IMR-90 (cell line): ENCODE measurements at regions not wholly inside any gene's neighbourhood (a gene's known extent, or its start where the extent isn't known, plus 50 kb on each side); places are given as distances from the start of the nearest gene placed in this dataset.

Experiments
- ATAC-seq: fragments of 200-7000 bp; cut with Tn5 transposase; 2 replicates; pipeline ENCODE4 v1.9.1; 2020; ENCODE audit warnings: low read depth, mild to moderate bottlenecking, moderate library complexity
- BruUV-seq: library from RNA; stranded (reverse); fragments of 400-500 nt; replicated peaks from 2 replicates; lab custom pipeline; 2021; lab: Mats Ljungman, UMichigan
- CTCF ChIA-PET: fragments of 300-600 bp; formaldehyde crosslinking; extraction: SDS; loops from one replicate; lab custom pipeline; 2021; ENCODE audit warnings: antibody characterized with exemption; lab: Yijun Ruan, JAX
- POLR2A ChIA-PET: fragments of 300-600 bp; sonication (Branson Sonifier 250); formaldehyde crosslinking; loops from one replicate; lab custom pipeline; 2022; ENCODE audit warnings: antibody characterized with exemption; ENCODE audit not compliant: unreplicated experiment; lab: Charles Lee
- DNase-seq: peaks from one replicate; pipeline ENCODE4 v3.0.0; 2013
- H2AFZ ChIP-seq: replicated peaks from 2 replicates; pipeline ENCODE3; 2013; ENCODE audit warnings: low read length, mild to moderate bottlenecking; ENCODE audit not compliant: poor library complexity
- H2AK5ac ChIP-seq: 2 replicates; pipeline ENCODE4 v1.6.1; 2013; ENCODE audit warnings: low read depth, low read length, inconsistent platforms
- H2AK9ac ChIP-seq: replicated peaks from 2 replicates; pipeline ENCODE3; 2013; ENCODE audit warnings: mild to moderate bottlenecking, low read depth, low read length, moderate library complexity; ENCODE audit not compliant: poor library complexity
- H2BK120ac ChIP-seq: 2 replicates; pipeline ENCODE4 v1.6.1; 2013; ENCODE audit warnings: low read depth, low read length, inconsistent platforms
- H2BK15ac ChIP-seq: 3 replicates; pipeline ENCODE4 v1.6.1; 2013; ENCODE audit warnings: low read depth, low read length, inconsistent platforms
- H2BK20ac ChIP-seq: 2 replicates; pipeline ENCODE4 v1.6.1; 2013; ENCODE audit warnings: low read depth, mild to moderate bottlenecking, inconsistent platforms, low read length, moderate library complexity
- H2BK5ac ChIP-seq: 2 replicates; pipeline ENCODE4 v1.6.1; 2013; ENCODE audit warnings: mild to moderate bottlenecking, low read depth, low read length, inconsistent platforms; ENCODE audit not compliant: poor library complexity, severe bottlenecking
- H3K14ac ChIP-seq: replicated peaks from 2 replicates; pipeline ENCODE4 v1.6.1; 2013; ENCODE audit warnings: low read depth, low read length, inconsistent platforms
- H3K18ac ChIP-seq: 2 replicates; pipeline ENCODE4 v1.6.1; 2013; ENCODE audit warnings: low read depth, low read length, control low read depth
- H3K23ac ChIP-seq: 2 replicates; pipeline ENCODE4 v1.6.1; 2013; ENCODE audit warnings: low read depth, low read length, inconsistent platforms
- H3K27ac ChIP-seq: 2 replicates; pipeline ENCODE4 v1.5.1; 2013; ENCODE audit warnings: mild to moderate bottlenecking, control low read depth, low read length; ENCODE audit not compliant: insufficient read depth
- H3K27me3 ChIP-seq: 2 replicates; pipeline ENCODE4 v1.6.1; 2013; ENCODE audit warnings: low read length; ENCODE audit not compliant: control insufficient read depth, insufficient read depth
- H3K36me3 ChIP-seq: 2 replicates; pipeline ENCODE4 v1.6.1; 2013; ENCODE audit warnings: low read length, mixed read lengths; ENCODE audit not compliant: control insufficient read depth, insufficient read depth
- H3K4ac ChIP-seq: 2 replicates; pipeline ENCODE4 v1.6.1; 2013; ENCODE audit warnings: low read depth, low read length, inconsistent platforms
- H3K4me1 ChIP-seq: 2 replicates; pipeline ENCODE4 v1.6.1; 2013; ENCODE audit warnings: low read length, mixed read lengths; ENCODE audit not compliant: control insufficient read depth, insufficient read depth
- H3K4me2 ChIP-seq: 2 replicates; pipeline ENCODE4 v1.6.1; 2013; ENCODE audit warnings: low read depth, mild to moderate bottlenecking, control low read depth, low read length, moderate library complexity
- H3K4me3 ChIP-seq: 2 replicates; pipeline ENCODE4 v1.5.1; 2013; ENCODE audit warnings: low read depth, mild to moderate bottlenecking, control low read depth, low read length, moderate library complexity; ENCODE audit not compliant: insufficient read depth
- H3K56ac ChIP-seq: 2 replicates; pipeline ENCODE4 v1.6.1; 2013; ENCODE audit warnings: low read length, inconsistent platforms; ENCODE audit not compliant: insufficient read depth; ENCODE audit errors: extremely low read depth
- H3K79me1 ChIP-seq, 2 experiments: 2 replicates each; pipeline ENCODE4 v1.6.1; 2013; ENCODE audit warnings: low read length in 2 of 2, inconsistent platforms in 1 of 2, low read depth in 1 of 2
- H3K9ac ChIP-seq: 2 replicates; pipeline ENCODE4 v1.6.1; 2013; ENCODE audit warnings: low read depth, low read length, control low read depth
- H3K9me1 ChIP-seq: 2 replicates; pipeline ENCODE4 v1.6.1; 2013; ENCODE audit warnings: low read length, inconsistent platforms; ENCODE audit not compliant: insufficient read depth
- H3K9me3 ChIP-seq: 2 replicates; pipeline ENCODE4 v1.6.1; 2013; ENCODE audit warnings: low read length; ENCODE audit not compliant: control insufficient read depth, insufficient read depth
- H4K20me1 ChIP-seq: 2 replicates; pipeline ENCODE4 v1.6.1; 2013; ENCODE audit warnings: low read length, inconsistent platforms; ENCODE audit not compliant: insufficient read depth
- H4K5ac ChIP-seq: 2 replicates; pipeline ENCODE4 v1.6.1; 2013; ENCODE audit warnings: mild to moderate bottlenecking, low read depth, low read length, control low read depth
- H4K8ac ChIP-seq, 2 experiments: 2 replicates each; pipeline ENCODE4 v1.6.1; 2013; ENCODE audit warnings: low read depth in 2 of 2, low read length in 2 of 2, control low read depth in 1 of 2, inconsistent platforms in 1 of 2
- H4K91ac ChIP-seq: 2 replicates; pipeline ENCODE4 v1.6.1; 2013; ENCODE audit warnings: low read depth, low read length, inconsistent platforms; ENCODE audit not compliant: insufficient read depth
- BHLHE40 ChIP-seq: fragments of 150-350 bp; IDR thresholded peaks from 2 replicates; pipeline ENCODE4 v1.6.1; 2016; ENCODE audit warnings: mild to moderate bottlenecking, low read depth, low read length
- CEBPB ChIP-seq: IDR thresholded peaks from 2 replicates; pipeline ENCODE4 v1.6.1; 2012; ENCODE audit warnings: low read depth, low read length, improper control_type of control experiment
- CHD1 ChIP-seq: IDR thresholded peaks from 2 replicates; pipeline ENCODE4 v1.6.1; 2012; ENCODE audit warnings: low read depth, low read length, improper control_type of control experiment
- CTCF ChIP-seq: conservative IDR thresholded peaks from 2 replicates; pipeline ENCODE4 v1.5.1; 2012; ENCODE audit warnings: mild to moderate bottlenecking, low read depth, low read length, improper control_type of control experiment
- MAFK ChIP-seq: IDR thresholded peaks from 2 replicates; pipeline ENCODE4 v1.6.1; 2012; ENCODE audit warnings: low read depth, low read length, improper control_type of control experiment
- MXI1 ChIP-seq: IDR thresholded peaks from 2 replicates; pipeline ENCODE4 v1.6.1; 2012; ENCODE audit warnings: low read depth, mild to moderate bottlenecking, low read length, moderate library complexity, borderline replicate concordance
- POLR2A ChIP-seq: IDR thresholded peaks from 2 replicates; pipeline ENCODE4 v1.6.1; 2012; ENCODE audit warnings: mild to moderate bottlenecking, low read depth, low read length
- RCOR1 ChIP-seq: IDR thresholded peaks from 2 replicates; pipeline ENCODE4 v1.6.1; 2012; ENCODE audit warnings: mild to moderate bottlenecking, low read length, improper control_type of control experiment; ENCODE audit not compliant: insufficient replicate concordance
- RFX5 ChIP-seq: IDR thresholded peaks from 2 replicates; pipeline ENCODE4 v1.8.0; 2012; ENCODE audit warnings: low read depth, mild to moderate bottlenecking, low read length, moderate library complexity
- SMC3 ChIP-seq: fragments of 150-350 bp; IDR thresholded peaks from 2 replicates; pipeline ENCODE4 v1.6.1; 2016; ENCODE audit warnings: low read depth, mild to moderate bottlenecking, antibody characterized with exemption, low read length, moderate library complexity
- USF2 ChIP-seq: fragments of 150-350 bp; IDR thresholded peaks from 2 replicates; pipeline ENCODE4 v1.6.1; 2017; ENCODE audit warnings: mild to moderate bottlenecking, antibody characterized with exemption, low read length, low read depth
- WGBS, 2 experiments: methylation state at CpG; one replicate each; pipeline versions ENCODE4 v1.1.5 to v1.1.7; 2013; ENCODE audit warnings: missing lambda C conversion rate in 2 of 2; ENCODE audit not compliant: insufficient read length in 1 of 2; ENCODE audit errors: extremely low coverage in 2 of 2; 5-methylcytosine and 5-hydroxymethylcytosine counted together
- dilution Hi-C: fragments of 300-500 bp; cut with HindIII; formaldehyde crosslinking; loops from one replicate; pipeline ENCODE4 v1.14.3; 2018; ENCODE audit warnings: low sequenced_read_pairs; ENCODE audit not compliant: unreplicated experiment
- in situ Hi-C: fragments of 300-500 bp; cut with MboI; formaldehyde crosslinking; loops from 3 replicates; pipeline ENCODE4 v1.14.3; 2019; ENCODE audit warnings: low sequenced_read_pairs, inconsistent platforms, mixed read lengths
- intact Hi-C: fragments of 100-400 bp; cut with micrococcal nuclease; formaldehyde crosslinking; loops from 2 replicates; pipeline ENCODE4 v1.10.0; 2022

GRCh38 chr2:8545695-8546611 lies 135.9 kb upstream of the ID2 start:
- Histone ChIP-seq H3K4me1 (peaks cover 16% of the 10 kb centered on the region), H2BK120ac (no peak overlapping the region), H3K4me3 (no peak overlapping the region), H3K9ac (no peak overlapping the region), H3K27me3 (0 out of 2 replicates have a peak, but pooled peaks cover 2% of the 10 kb centered on the region), H3K27ac (no peak overlapping the region), H3K18ac (no peak overlapping the region), H2BK15ac (no peak overlapping the region), H4K20me1 (no peaks in the 10 kb centered on the region), H3K14ac (no peak overlapping the region), H2AK5ac (peak overlapping the region; percentile 29; the same call in 1 of the 2 replicates), H3K4ac (no peak overlapping the region), H2AFZ (peak overlapping the region; percentile 48), H3K23ac (no peak overlapping the region), H2BK20ac (no peak overlapping the region), H3K9me1 (peaks cover 9% of the 10 kb centered on the region), H3K4me2 (no peak overlapping the region), H2BK5ac (no peak overlapping the region), H2AK9ac (no peak overlapping the region), H4K8ac (no peak overlapping the region), H3K36me3 (no peaks in the 10 kb centered on the region), H4K91ac (no peak overlapping the region; the same call in 1 of the 2 replicates), H3K79me1 (no peaks in the 10 kb centered on the region), H3K9me3 (no peaks in the 10 kb centered on the region), H3K56ac (no peak overlapping the region), H4K5ac (no peak overlapping the region)
- WGBS, 2 experiments, result 88% methylated on average over 6 of the region's 30 CpGs; no CpG with 5 or more reads in 1 of the 2 experiments
- ATAC-seq (no peak), DNase-seq (no peak)
- in situ Hi-C loops (loop anchor here (10.0 kb wide), 1 partner anchor 129 kb away; no protein-coding TSS in a partner anchor), dilution Hi-C loops (no loop called here), intact Hi-C loops (no loop called here)
- POLR2A ChIA-PET, result no interaction called here
- CTCF ChIA-PET, result interaction anchor here (0.6 to 0.8 kb wide), 3 partner anchors 34 to 146 kb away, joined by 3 to 5 read pairs (median 4); no protein-coding TSS in a partner anchor
- no TSS peak for BruUV-seq
- TF ChIP-seq CEBPB (no peak), USF2 (no peak), CTCF (no peak), POLR2A (no peak), SMC3 (no peak), CHD1 (no peak), MAFK (no peak), BHLHE40 (no peak), MXI1 (no peak), RFX5 (no peak), RCOR1 (no peak)
